ENCODE measurements at regions not wholly inside any gene's neighbourhood (a gene's known extent, or its start where the extent isn't known, plus 50 kb on each side); places are given as distances from the start of the nearest gene placed in this dataset.

DNA sequence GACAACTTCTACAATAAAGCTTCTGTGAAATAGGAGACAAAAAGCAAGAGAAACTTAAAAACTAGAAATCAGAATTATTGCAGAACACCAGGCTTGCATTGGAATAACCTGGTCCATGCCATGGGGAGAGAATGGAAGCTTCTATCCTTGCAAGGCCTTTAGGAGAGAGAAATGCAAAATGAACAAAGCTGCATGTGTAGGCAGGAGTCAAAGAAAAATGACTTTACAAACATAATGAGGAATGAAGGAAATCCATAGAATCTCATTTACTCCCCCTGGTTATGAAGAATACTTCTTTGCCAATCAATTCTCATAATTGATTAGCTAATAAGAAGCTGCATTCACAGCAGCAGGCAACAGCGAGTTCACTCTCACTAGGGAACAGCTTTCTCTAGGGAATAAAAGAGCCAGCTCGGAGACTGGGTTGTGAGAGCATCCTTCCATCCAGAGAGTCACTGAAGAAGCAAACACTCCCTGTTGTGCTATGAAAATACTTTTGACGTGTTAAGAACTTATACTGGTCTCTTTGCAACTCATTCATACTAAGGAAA is 235.9 kb upstream of the LRATD1 start:
- TF ChIP-seq POLR2AphosphoS5 (IDR thresholded peaks at IDR 0.05) (no peak), POLR2A (IDR thresholded peaks at IDR 0.05) (no peak), EP300 (IDR thresholded peaks at IDR 0.05) (no peak)
- TF ChIP-seq, protein P1, sequence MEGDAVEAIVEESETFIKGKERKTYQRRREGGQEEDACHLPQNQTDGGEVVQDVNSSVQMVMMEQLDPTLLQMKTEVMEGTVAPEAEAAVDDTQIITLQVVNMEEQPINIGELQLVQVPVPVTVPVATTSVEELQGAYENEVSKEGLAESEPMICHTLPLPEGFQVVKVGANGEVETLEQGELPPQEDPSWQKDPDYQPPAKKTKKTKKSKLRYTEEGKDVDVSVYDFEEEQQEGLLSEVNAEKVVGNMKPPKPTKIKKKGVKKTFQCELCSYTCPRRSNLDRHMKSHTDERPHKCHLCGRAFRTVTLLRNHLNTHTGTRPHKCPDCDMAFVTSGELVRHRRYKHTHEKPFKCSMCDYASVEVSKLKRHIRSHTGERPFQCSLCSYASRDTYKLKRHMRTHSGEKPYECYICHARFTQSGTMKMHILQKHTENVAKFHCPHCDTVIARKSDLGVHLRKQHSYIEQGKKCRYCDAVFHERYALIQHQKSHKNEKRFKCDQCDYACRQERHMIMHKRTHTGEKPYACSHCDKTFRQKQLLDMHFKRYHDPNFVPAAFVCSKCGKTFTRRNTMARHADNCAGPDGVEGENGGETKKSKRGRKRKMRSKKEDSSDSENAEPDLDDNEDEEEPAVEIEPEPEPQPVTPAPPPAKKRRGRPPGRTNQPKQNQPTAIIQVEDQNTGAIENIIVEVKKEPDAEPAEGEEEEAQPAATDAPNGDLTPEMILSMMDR (IDR thresholded peaks at IDR 0.05): no peak

All from suprapubic skin (tissue), 4 donors.